Heart left ventricle (tissue), 13 donors: ENCODE measurements at regions not wholly inside any gene's neighbourhood (a gene's known extent, or its start where the extent isn't known, plus 50 kb on each side); places are given as distances from the start of the nearest gene placed in this dataset.

ENCODE experiments used
- POLR2A ChIP-seq, 2 donors: fragments of 450-650 bp; IDR thresholded peaks; one replicate each; pipeline ENCODE4 v1.6.1; 2017; ENCODE audit warnings: antibody characterized with exemption in 2 of 2, mild to moderate bottlenecking in 2 of 2, moderate library complexity in 2 of 2
- TF ChIP-seq, protein P1 (sequence below), 12 donors: fragments of 200-600 bp; sonication (generic) in 4 of 12; IDR thresholded peaks; one replicate each; pipeline versions ENCODE4 v1.5.0 to v1.8.0; 2018 to 2022; ENCODE audit warnings: antibody characterized with exemption in 12 of 12, mild to moderate bottlenecking in 5 of 12
- donor health status: ischemic (EF 13 %, LVEDD 7.1; RV severe dilation, severe dysfunction).
- donor health status: DM: no; HTN: yes; CAD: no.
- donor health status: DM: no; HTN: no; CAD: no.
- donor health status: ischemic (EF 25% LVEDD 6.9; RV normal size, moderate dysfunction).
- donor health status: ischemic (EF 25% LVEDD 5.7; RV mildly dilated, moderate dysfunction).
- donor health status: ischemic (EF 35%, LVEDD 5.7; RV mildly dilated, moderate dysfunction).
- donor health status: nonischemic (EF 11% LVEDD 7.7; RV severe dilation, severe dysfunction).
- donor health status: DM: yes; HTN: yes; CAD: no.
- donor health status: PGD.
- donor health status: ischemic (EF 29% LVEDD 5.4; RV normal size, mild dysfunction).
- donor health status: nonischemic (EF 23%, LVEDD 6.1; RV moderate dilation, normal function).

DNA sequence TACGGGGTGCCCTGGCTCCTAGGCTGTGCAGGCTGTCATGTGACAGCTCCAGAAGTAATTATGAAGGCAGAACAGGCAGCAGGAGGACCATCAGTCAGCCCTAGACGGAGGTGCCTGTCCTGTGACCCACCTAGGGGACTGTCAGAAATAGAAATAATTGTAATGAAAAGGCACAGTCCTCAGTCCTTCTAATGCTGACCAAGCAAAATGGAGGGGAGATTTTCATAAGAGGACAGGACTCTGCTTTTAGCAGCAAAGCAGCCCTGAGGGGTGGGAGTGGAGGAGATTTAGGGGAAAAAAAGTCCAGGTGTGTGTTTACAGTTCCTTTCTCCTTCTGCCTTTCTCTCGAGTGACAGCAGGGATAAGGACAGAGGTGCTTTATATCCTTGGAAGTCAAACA is 108.3 kb upstream of the KIRREL3 start:
- TF ChIP-seq, protein P1, sequence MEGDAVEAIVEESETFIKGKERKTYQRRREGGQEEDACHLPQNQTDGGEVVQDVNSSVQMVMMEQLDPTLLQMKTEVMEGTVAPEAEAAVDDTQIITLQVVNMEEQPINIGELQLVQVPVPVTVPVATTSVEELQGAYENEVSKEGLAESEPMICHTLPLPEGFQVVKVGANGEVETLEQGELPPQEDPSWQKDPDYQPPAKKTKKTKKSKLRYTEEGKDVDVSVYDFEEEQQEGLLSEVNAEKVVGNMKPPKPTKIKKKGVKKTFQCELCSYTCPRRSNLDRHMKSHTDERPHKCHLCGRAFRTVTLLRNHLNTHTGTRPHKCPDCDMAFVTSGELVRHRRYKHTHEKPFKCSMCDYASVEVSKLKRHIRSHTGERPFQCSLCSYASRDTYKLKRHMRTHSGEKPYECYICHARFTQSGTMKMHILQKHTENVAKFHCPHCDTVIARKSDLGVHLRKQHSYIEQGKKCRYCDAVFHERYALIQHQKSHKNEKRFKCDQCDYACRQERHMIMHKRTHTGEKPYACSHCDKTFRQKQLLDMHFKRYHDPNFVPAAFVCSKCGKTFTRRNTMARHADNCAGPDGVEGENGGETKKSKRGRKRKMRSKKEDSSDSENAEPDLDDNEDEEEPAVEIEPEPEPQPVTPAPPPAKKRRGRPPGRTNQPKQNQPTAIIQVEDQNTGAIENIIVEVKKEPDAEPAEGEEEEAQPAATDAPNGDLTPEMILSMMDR (IDR thresholded peaks at IDR 0.05), result no peak
- no peak for TF ChIP-seq POLR2A (IDR thresholded peaks at IDR 0.05)
